Neural progenitor cell (in vitro differentiated cells): ENCODE measurements at regions not wholly inside any gene's neighbourhood (a gene's known extent, or its start where the extent isn't known, plus 50 kb on each side); places are given as distances from the start of the nearest gene placed in this dataset.

Source experiments
- EZH2 ChIP-seq: fragments of 200-600 bp; sonication (generic); IDR thresholded peaks from 2 replicates; pipeline ENCODE4 v1.6.1; 2017; ENCODE audit warnings: antibody characterized with exemption, mild to moderate bottlenecking, moderate library complexity
- EZH2phosphoT487 ChIP-seq: fragments of 200-600 bp; sonication (generic); IDR thresholded peaks from 2 replicates; pipeline ENCODE4 v1.6.1; 2017; ENCODE audit warnings: antibody characterized with exemption
- TF ChIP-seq, protein P1 (sequence below): fragments of 200-600 bp; sonication (generic); IDR thresholded peaks from 2 replicates; pipeline ENCODE4 v1.5.1; 2017; ENCODE audit warnings: antibody characterized with exemption, mild to moderate bottlenecking

- TF ChIP-seq, protein P1, sequence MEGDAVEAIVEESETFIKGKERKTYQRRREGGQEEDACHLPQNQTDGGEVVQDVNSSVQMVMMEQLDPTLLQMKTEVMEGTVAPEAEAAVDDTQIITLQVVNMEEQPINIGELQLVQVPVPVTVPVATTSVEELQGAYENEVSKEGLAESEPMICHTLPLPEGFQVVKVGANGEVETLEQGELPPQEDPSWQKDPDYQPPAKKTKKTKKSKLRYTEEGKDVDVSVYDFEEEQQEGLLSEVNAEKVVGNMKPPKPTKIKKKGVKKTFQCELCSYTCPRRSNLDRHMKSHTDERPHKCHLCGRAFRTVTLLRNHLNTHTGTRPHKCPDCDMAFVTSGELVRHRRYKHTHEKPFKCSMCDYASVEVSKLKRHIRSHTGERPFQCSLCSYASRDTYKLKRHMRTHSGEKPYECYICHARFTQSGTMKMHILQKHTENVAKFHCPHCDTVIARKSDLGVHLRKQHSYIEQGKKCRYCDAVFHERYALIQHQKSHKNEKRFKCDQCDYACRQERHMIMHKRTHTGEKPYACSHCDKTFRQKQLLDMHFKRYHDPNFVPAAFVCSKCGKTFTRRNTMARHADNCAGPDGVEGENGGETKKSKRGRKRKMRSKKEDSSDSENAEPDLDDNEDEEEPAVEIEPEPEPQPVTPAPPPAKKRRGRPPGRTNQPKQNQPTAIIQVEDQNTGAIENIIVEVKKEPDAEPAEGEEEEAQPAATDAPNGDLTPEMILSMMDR = no peak
- no peak for TF ChIP-seq EZH2
- TF ChIP-seq EZH2phosphoT487 = no peak
Measured at GRCh38 chr2:81528852-81529480, 1224.4 kb upstream of the LRRTM1 start.
